ENCODE measurements at regions not wholly inside any gene's neighbourhood (a gene's known extent, or its start where the extent isn't known, plus 50 kb on each side); places are given as distances from the start of the nearest gene placed in this dataset.

- H3K4me1 ChIP-seq, result no peaks in the 10 kb centered on the region
- no peaks in the 10 kb centered on the region for H3K27me3 ChIP-seq
- H3K4me2 ChIP-seq, result no peak overlapping the region
- no peaks in the 10 kb centered on the region for H4K20me1 ChIP-seq
- no peak overlapping the region for H3K9ac ChIP-seq
- H3K27ac ChIP-seq, result no peak overlapping the region
- TF ChIP-seq Cebpa-rat (IDR thresholded peaks at IDR 0.05), result no peak
- H3K36me3 ChIP-seq, result no peaks in the 10 kb centered on the region
- H3K4me3 ChIP-seq, result no peak overlapping the region
- H3K9me3 ChIP-seq, result no peaks in the 10 kb centered on the region
Measured at GRCh38 chr15:62742409-62743171, 300.0 kb upstream of the TPM1 start.

- H3K4me3 ChIP-seq, result no peak overlapping the region
- no peaks in the 10 kb centered on the region for H4K20me1 ChIP-seq
- no peaks in the 10 kb centered on the region for H3K9me3 ChIP-seq
- H3K27ac ChIP-seq, result no peak overlapping the region
- H3K4me2 ChIP-seq, result no peak overlapping the region
- H3K36me3 ChIP-seq, result no peaks in the 10 kb centered on the region
- no peak for TF ChIP-seq Cebpa-rat (IDR thresholded peaks at IDR 0.05)
- no peaks in the 10 kb centered on the region for H3K27me3 ChIP-seq
- H3K9ac ChIP-seq, result no peak overlapping the region
- no peaks in the 10 kb centered on the region for H3K4me1 ChIP-seq
Measured at GRCh38 chr15:62745621-62746225, 296.8 kb upstream of the TPM1 start.

GRCh38 chr15:62748196-62748595 lies 294.4 kb upstream of the TPM1 start:
- H3K9me3 ChIP-seq, result no peaks in the 10 kb centered on the region
- no peak for TF ChIP-seq Cebpa-rat (IDR thresholded peaks at IDR 0.05)
- H3K36me3 ChIP-seq, result no peaks in the 10 kb centered on the region
- no peak overlapping the region for H3K4me3 ChIP-seq
- no peak overlapping the region for H3K9ac ChIP-seq
- H3K27ac ChIP-seq, result no peak overlapping the region
- H3K4me2 ChIP-seq, result no peak overlapping the region
- no peaks in the 10 kb centered on the region for H3K27me3 ChIP-seq
- H4K20me1 ChIP-seq, result no peaks in the 10 kb centered on the region
- H3K4me1 ChIP-seq, result peaks cover 5% of the 10 kb centered on the region

GRCh38 chr15:62749036-62749815 lies 293.3 kb upstream of the TPM1 start:
- TF ChIP-seq Cebpa-rat (IDR thresholded peaks at IDR 0.05), result no peak
- H3K4me3 ChIP-seq, result no peak overlapping the region
- no peak overlapping the region for H3K9ac ChIP-seq
- no peaks in the 10 kb centered on the region for H3K9me3 ChIP-seq
- H3K36me3 ChIP-seq, result no peaks in the 10 kb centered on the region
- no peak overlapping the region for H3K4me2 ChIP-seq
- no peaks in the 10 kb centered on the region for H4K20me1 ChIP-seq
- no peak overlapping the region for H3K27ac ChIP-seq
- H3K4me1 ChIP-seq, result peaks cover 11% of the 10 kb centered on the region
- no peaks in the 10 kb centered on the region for H3K27me3 ChIP-seq

GRCh38 chr15:62750471-62750870 lies 292.1 kb upstream of the TPM1 start:
- Histone ChIP-seq H3K9ac (no peak overlapping the region), H3K27ac (no peak overlapping the region), H3K4me2 (no peak overlapping the region), H3K4me3 (no peak overlapping the region), H3K27me3 (no peaks in the 10 kb centered on the region), H4K20me1 (no peaks in the 10 kb centered on the region), H3K36me3 (no peaks in the 10 kb centered on the region), H3K4me1 (peaks cover 11% of the 10 kb centered on the region), H3K9me3 (no peaks in the 10 kb centered on the region)
- TF ChIP-seq Cebpa-rat (IDR thresholded peaks at IDR 0.05), result no peak

- Histone ChIP-seq H3K4me3 (no peak overlapping the region), H3K27me3 (no peaks in the 10 kb centered on the region), H4K20me1 (no peaks in the 10 kb centered on the region), H3K9ac (no peak overlapping the region), H3K27ac (no peak overlapping the region), H3K9me3 (no peaks in the 10 kb centered on the region), H3K36me3 (no peaks in the 10 kb centered on the region), H3K4me2 (peak overlapping the region; percentile 33), H3K4me1 (peaks cover 11% of the 10 kb centered on the region)
- no peak for TF ChIP-seq Cebpa-rat (IDR thresholded peaks at IDR 0.05)
Measured at GRCh38 chr15:62752657-62753517, 289.7 kb upstream of the TPM1 start.

- Histone ChIP-seq H3K9ac (no peak overlapping the region), H3K9me3 (no peaks in the 10 kb centered on the region), H4K20me1 (no peaks in the 10 kb centered on the region), H3K4me3 (no peak overlapping the region), H3K36me3 (no peaks in the 10 kb centered on the region), H3K4me1 (peaks cover 11% of the 10 kb centered on the region), H3K4me2 (peak overlapping the region; percentile 33), H3K27ac (no peak overlapping the region), H3K27me3 (no peaks in the 10 kb centered on the region)
- TF ChIP-seq Cebpa-rat (IDR thresholded peaks at IDR 0.05), result no peak
Measured at GRCh38 chr15:62753518-62754221, 288.9 kb upstream of the TPM1 start.

GRCh38 chr15:62756326-62756994 lies 286.1 kb upstream of the TPM1 start:
- H4K20me1 ChIP-seq, result no peaks in the 10 kb centered on the region
- H3K9me3 ChIP-seq, result no peaks in the 10 kb centered on the region
- H3K27me3 ChIP-seq, result no peaks in the 10 kb centered on the region
- H3K27ac ChIP-seq, result no peak overlapping the region
- no peak for TF ChIP-seq Cebpa-rat (IDR thresholded peaks at IDR 0.05)
- H3K9ac ChIP-seq, result no peak overlapping the region
- H3K4me1 ChIP-seq, result peaks cover 11% of the 10 kb centered on the region
- H3K36me3 ChIP-seq, result no peaks in the 10 kb centered on the region
- H3K4me2 ChIP-seq, result no peak overlapping the region
- H3K4me3 ChIP-seq, result no peak overlapping the region

All from BLaER1 (cell line).